KMS-11 (cell line): ENCODE measurements at regions not wholly inside any gene's neighbourhood (a gene's known extent, or its start where the extent isn't known, plus 50 kb on each side); places are given as distances from the start of the nearest gene placed in this dataset.

Experiments
- H2AFZ ChIP-seq: fragments of 200-600 bp; sonication (generic); 2 replicates; pipeline ENCODE4 v1.6.1; 2016; ENCODE audit warnings: antibody characterized with exemption, mixed run types, low read depth
- H3K27ac ChIP-seq: fragments of 200-600 bp; sonication (generic); 2 replicates; pipeline ENCODE4 v1.6.1; 2016; ENCODE audit warnings: mild to moderate bottlenecking, mixed run types
- H3K27me3 ChIP-seq: fragments of 200-600 bp; sonication (generic); 2 replicates; pipeline ENCODE4 v1.6.1; 2017; ENCODE audit warnings: mild to moderate bottlenecking, low read depth, mixed run types, moderate library complexity; ENCODE audit not compliant: insufficient read depth
- H3K36me3 ChIP-seq: fragments of 200-600 bp; sonication (generic); 2 replicates; pipeline ENCODE4 v1.6.1; 2017; ENCODE audit warnings: mild to moderate bottlenecking, mixed run types; ENCODE audit not compliant: insufficient read depth
- H3K4me1 ChIP-seq: fragments of 200-600 bp; sonication (generic); 2 replicates; pipeline ENCODE4 v1.6.1; 2016; ENCODE audit warnings: mild to moderate bottlenecking, low read depth, mixed run types; ENCODE audit not compliant: poor library complexity, severe bottlenecking
- H3K4me2 ChIP-seq: fragments of 200-600 bp; sonication (generic); 2 replicates; pipeline ENCODE4 v1.7.0; 2016; ENCODE audit warnings: mild to moderate bottlenecking, mixed run types
- H3K4me3 ChIP-seq: fragments of 200-600 bp; sonication (generic); IDR thresholded peaks from 2 replicates; pipeline ENCODE4 v1.6.1; 2017; ENCODE audit warnings: low read depth, low read length, mixed read lengths; ENCODE audit not compliant: insufficient read depth
- H3K79me2 ChIP-seq: fragments of 200-600 bp; sonication (generic); 2 replicates; pipeline ENCODE4 v1.6.1; 2016; ENCODE audit warnings: low read depth, mixed run types; ENCODE audit not compliant: insufficient read depth
- H3K9ac ChIP-seq: fragments of 200-600 bp; sonication (generic); 2 replicates; pipeline ENCODE4 v1.6.1; 2016; ENCODE audit warnings: mild to moderate bottlenecking, mixed run types
- H4K20me1 ChIP-seq: fragments of 200-600 bp; sonication (generic); 2 replicates; pipeline ENCODE4 v1.6.1; 2016; ENCODE audit warnings: mild to moderate bottlenecking, mixed run types; ENCODE audit not compliant: insufficient read depth
- CTCF ChIP-seq: fragments of 200-600 bp; sonication (generic); conservative IDR thresholded peaks from 2 replicates; pipeline ENCODE4 v1.6.1; 2017; ENCODE audit warnings: low read depth, mild to moderate bottlenecking, antibody characterized with exemption, low read length, moderate library complexity, mixed read lengths

- H3K79me2 ChIP-seq = no peaks in the 10 kb centered on the region
- no peak overlapping the region for H3K9ac ChIP-seq
- peaks cover 32% of the 10 kb centered on the region for H3K4me1 ChIP-seq
- H3K4me2 ChIP-seq = peak overlapping the region; percentile 77; the same call in 1 of the 2 replicates
- H4K20me1 ChIP-seq = no peaks in the 10 kb centered on the region
- H3K4me3 ChIP-seq = no peak overlapping the region
- H3K36me3 ChIP-seq = no peaks in the 10 kb centered on the region
- H3K27me3 ChIP-seq = no peaks in the 10 kb centered on the region; the same call in 1 of the 2 replicates
- H3K27ac ChIP-seq = no peak overlapping the region
- no peak overlapping the region for H2AFZ ChIP-seq
- TF ChIP-seq CTCF = no peak
These were observed 94.1 kb upstream of the CREB5 start for GRCh38 chr7:28318101-28318762.

- Histone ChIP-seq H3K4me2 (no peak overlapping the region), H3K27me3 (no peaks in the 10 kb centered on the region), H3K36me3 (no peaks in the 10 kb centered on the region), H3K27ac (no peak overlapping the region), H3K4me1 (peaks cover 14% of the 10 kb centered on the region), H3K4me3 (no peak overlapping the region), H3K79me2 (no peaks in the 10 kb centered on the region), H2AFZ (no peak overlapping the region), H3K9ac (no peak overlapping the region), H4K20me1 (no peaks in the 10 kb centered on the region)
- TF ChIP-seq CTCF = no peak
These were observed 88.5 kb upstream of the CREB5 start for GRCh38 chr7:28323833-28324232.

GRCh38 chr7:28328146-28328545 is 84.2 kb upstream of the CREB5 start:
- H3K79me2 ChIP-seq = no peaks in the 10 kb centered on the region
- H3K27me3 ChIP-seq = no peaks in the 10 kb centered on the region
- H3K27ac ChIP-seq = no peak overlapping the region
- no peak overlapping the region for H3K4me3 ChIP-seq
- H2AFZ ChIP-seq = no peak overlapping the region
- H4K20me1 ChIP-seq = no peaks in the 10 kb centered on the region
- no peaks in the 10 kb centered on the region for H3K36me3 ChIP-seq
- no peak overlapping the region for H3K9ac ChIP-seq
- peaks cover 58% of the 10 kb centered on the region for H3K4me1 ChIP-seq
- TF ChIP-seq CTCF = no peak
- peak overlapping the region; percentile 66; the same call in 1 of the 2 replicates for H3K4me2 ChIP-seq

- no peak for TF ChIP-seq CTCF
- Histone ChIP-seq H4K20me1 (no peaks in the 10 kb centered on the region), H3K4me3 (no peak overlapping the region), H2AFZ (no peak overlapping the region), H3K4me1 (peaks cover 59% of the 10 kb centered on the region), H3K27ac (peak overlapping the region; percentile 13; the same call in 1 of the 2 replicates), H3K27me3 (no peaks in the 10 kb centered on the region), H3K36me3 (no peaks in the 10 kb centered on the region), H3K79me2 (no peaks in the 10 kb centered on the region), H3K9ac (no peak overlapping the region), H3K4me2 (peak overlapping the region; percentile 66)
These were observed 83.3 kb upstream of the CREB5 start for GRCh38 chr7:28328822-28329660.
